ENCODE measurements at regions not wholly inside any gene's neighbourhood (a gene's known extent, or its start where the extent isn't known, plus 50 kb on each side); places are given as distances from the start of the nearest gene placed in this dataset.

DNA sequence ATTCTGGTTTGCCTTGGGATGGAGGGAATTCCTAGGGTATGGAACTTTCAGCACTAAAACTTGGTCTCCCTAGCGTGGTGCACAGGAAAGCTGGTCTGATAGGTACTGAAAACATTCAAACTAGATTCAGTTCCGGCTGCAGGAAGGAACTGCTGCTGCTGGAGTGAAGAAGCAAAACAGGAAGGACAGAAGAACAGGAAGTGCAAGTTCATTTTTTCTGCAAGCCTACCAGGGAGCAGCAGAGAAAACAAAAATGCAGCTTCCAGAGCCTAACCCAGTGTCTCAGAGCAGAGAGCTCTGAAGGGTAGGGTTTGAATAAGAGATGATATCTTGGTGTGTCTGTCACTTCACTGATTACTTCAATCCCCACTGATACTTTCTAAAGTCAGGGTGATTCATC, 165.2 kb downstream of the VRK1 start:
- H3K36me3 ChIP-seq: no peaks in the 10 kb centered on the region
- no peaks in the 10 kb centered on the region for H3K27me3 ChIP-seq
- no peak for DNase-seq
- H3K4me1 ChIP-seq: no peaks in the 10 kb centered on the region
- no peak overlapping the region for H3K27ac ChIP-seq
- no peaks in the 10 kb centered on the region for H3K9me3 ChIP-seq (replicated peaks)
- no peak overlapping the region for H3K4me3 ChIP-seq

DNA sequence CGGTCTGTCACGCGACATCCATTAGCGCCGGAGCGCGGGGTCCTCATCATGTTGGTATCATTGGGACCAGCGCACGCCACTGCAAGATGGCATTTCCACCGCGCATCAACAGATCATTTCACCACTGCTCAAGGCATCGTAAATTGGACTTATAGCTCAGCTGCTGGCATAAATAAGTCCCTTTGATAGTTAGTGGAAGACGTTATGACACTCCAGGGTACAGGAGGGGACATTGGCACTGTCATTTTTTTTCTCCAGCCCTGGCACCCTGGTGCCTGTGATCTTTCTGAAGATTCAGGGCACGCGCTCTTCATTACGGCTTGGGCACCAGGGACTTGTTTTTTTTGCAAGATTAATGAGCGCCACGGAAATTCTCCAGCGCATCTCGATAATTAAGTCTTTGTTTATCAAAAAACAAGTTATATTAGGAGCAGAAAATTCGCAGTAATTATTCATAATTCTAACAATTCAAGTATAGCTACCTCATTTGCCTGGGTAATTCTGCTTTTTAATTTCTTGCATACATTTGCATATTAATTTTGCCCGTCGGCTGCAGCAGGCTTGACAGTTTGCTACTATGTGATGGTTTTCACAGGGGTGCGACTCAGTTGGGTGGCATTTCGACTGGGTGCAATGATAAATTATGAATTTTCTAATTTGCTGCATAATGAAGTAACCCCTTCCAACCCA, 167.7 kb downstream of the VRK1 start:
- no peak overlapping the region for H3K27ac ChIP-seq
- H3K27me3 ChIP-seq: no peaks in the 10 kb centered on the region
- H3K4me3 ChIP-seq: no peak overlapping the region
- no peaks in the 10 kb centered on the region for H3K4me1 ChIP-seq
- no peaks in the 10 kb centered on the region for H3K36me3 ChIP-seq
- H3K9me3 ChIP-seq (replicated peaks): no peaks in the 10 kb centered on the region
- DNase-seq: no peak

DNA sequence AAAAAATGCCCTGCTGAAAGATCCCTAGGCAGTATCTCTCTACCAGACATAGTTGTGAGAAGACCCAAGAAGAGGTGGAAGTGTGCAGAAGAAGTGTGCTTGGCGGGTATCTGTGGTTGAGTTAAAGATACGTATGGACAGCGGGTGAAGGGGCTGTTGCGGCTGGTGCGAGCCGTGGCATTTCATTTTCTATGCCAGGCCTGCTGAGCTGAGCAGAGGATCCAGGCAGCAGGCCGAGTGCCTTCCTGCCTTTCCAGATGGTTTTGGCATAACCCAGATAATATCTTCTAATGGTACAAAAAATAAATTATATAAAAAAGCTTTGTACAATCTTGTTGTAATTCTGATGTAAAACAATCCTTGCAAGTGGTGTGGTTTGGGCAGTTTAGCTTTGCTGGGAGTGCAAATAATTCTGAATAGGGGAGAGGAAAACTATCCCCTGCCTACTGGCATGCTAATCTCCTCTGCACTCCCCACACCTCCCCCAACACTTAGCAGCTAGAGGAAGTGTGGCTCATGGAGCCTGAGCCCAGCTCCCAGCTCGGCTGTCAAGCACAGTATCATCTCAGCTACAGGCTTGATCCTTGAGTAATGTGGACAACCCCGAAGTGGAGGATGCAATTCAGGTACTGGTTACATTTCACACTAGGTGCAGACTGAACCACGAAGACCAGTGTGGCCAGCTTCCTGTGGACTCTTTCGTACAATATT, 168.9 kb downstream of the VRK1 start:
- Histone ChIP-seq H3K4me3 (no peak overlapping the region), H3K27ac (no peak overlapping the region), H3K27me3 (no peaks in the 10 kb centered on the region), H3K9me3 (replicated peaks) (no peaks in the 10 kb centered on the region), H3K4me1 (no peaks in the 10 kb centered on the region), H3K36me3 (no peaks in the 10 kb centered on the region)
- DNase-seq: no peak

DNA sequence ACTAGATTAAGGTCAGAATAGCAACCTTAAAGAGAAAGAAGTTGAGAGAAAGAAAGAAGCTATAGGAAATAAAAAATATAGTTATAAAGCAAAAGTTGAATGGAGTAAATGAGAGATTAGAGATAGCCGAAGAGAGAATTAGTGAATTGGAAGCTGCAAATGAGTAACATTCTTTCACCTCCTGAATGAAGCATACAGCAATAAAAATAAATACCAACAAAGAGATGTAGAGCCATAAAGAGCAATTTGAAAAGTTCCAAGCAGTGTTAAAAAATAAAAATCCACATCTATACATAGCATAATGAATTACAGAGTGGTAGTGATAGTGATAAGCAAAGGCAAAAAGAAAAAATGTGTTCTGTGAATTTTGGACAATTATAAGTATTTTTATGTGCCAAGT, 177.9 kb downstream of the VRK1 start:
- Histone ChIP-seq H3K27me3 (no peaks in the 10 kb centered on the region), H3K27ac (no peak overlapping the region), H3K9me3 (replicated peaks) (peaks cover 5% of the 10 kb centered on the region; the same call in 1 of the 2 replicates), H3K36me3 (no peaks in the 10 kb centered on the region), H3K4me1 (no peaks in the 10 kb centered on the region), H3K4me3 (no peak overlapping the region)
- no peak for DNase-seq

DNA sequence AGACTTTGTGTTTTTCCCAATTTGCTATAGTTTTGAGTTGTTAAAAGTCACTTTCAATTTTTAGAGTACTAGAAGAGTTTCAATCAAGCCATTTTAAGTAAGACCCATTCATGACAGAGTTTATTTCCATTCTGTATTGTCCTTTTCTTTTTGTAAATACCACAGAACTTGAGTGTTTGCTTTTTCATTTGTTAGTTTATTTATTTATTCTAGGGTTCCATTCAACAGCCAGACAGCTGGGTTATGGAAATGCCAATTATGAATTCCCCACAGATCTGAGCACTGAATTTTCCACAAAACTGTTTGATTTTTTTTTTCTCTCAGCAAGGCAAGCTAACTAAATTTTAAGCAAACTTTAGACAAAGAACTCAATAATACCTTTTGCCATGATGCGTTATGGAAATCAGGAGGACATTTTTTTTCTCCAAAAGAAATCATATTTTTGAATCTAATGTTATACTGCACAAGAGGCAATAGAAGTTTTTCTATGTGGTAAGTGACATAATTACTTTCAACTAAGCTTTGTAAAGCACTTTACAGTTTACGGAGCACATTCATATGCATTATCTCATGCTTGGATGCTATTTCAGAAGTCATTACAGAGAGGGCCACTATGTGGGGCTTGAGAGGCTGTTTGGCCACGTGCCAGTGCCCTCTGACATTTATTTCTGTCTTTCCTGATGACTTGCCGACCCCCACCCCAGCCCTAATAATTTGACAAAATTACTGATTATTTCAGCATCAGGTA, 181.5 kb downstream of the VRK1 start:
- DNase-seq: no peak
- no peak overlapping the region for H3K27ac ChIP-seq
- peaks cover 5% of the 10 kb centered on the region; the same call in 1 of the 2 replicates for H3K9me3 ChIP-seq (replicated peaks)
- H3K4me3 ChIP-seq: no peak overlapping the region
- H3K36me3 ChIP-seq: no peaks in the 10 kb centered on the region
- no peaks in the 10 kb centered on the region for H3K27me3 ChIP-seq
- H3K4me1 ChIP-seq: no peaks in the 10 kb centered on the region

DNA sequence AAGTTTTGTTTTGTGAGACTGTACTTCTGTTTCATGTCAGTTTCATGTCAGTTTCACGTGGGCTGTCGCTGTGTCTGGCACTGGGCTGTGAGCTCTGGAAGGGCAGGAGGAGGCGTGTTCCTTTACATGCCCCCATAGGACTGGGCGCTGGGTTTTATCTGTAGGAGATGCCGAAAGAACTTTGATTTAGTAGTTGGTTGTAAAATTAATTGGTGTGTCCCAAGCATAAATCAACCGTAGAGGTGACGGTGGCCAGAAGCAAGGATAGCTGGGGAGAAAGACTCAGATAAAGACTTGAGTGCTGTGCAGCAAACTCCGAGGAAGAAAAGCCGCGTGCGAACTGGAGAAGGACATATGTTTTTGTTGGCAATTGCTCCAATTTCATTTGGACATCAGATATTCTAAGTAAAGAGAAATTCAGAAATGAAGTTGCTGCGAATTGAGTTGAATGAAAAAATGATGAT, 182.5 kb downstream of the VRK1 start:
- Histone ChIP-seq H3K9me3 (replicated peaks) (no peaks in the 10 kb centered on the region; the same call in 1 of the 2 replicates), H3K4me1 (no peaks in the 10 kb centered on the region)

DNA sequence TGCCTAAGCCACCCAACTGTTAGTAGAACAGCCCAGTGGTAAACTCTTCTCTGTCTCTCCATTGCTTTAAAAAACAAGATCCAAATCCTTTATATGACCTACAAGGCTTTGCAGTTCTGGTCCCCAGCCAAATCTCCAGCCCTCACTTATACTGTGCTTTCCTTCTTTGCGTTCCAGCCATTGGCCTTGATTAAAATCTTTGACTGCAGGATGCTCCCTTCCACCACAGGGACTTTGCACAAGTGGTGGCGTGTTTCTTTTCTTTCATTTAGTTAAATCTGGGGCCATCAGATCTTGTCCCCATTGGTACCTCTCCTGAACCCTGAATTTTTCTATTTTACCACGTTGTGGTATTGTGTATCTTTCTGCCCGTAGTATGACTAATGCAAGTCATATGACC, 183.7 kb downstream of the VRK1 start:
- Histone ChIP-seq H3K4me3 (no peak overlapping the region), H3K27me3 (no peaks in the 10 kb centered on the region), H3K4me1 (no peaks in the 10 kb centered on the region), H3K27ac (no peak overlapping the region), H3K36me3 (no peaks in the 10 kb centered on the region), H3K9me3 (replicated peaks) (no peaks in the 10 kb centered on the region)
- DNase-seq: no peak

More for the DNA sequence above, 182.5 kb downstream of the VRK1 start:
- Histone ChIP-seq H3K36me3 (no peaks in the 10 kb centered on the region), H3K27me3 (no peaks in the 10 kb centered on the region), H3K27ac (no peak overlapping the region), H3K4me3 (no peak overlapping the region)
- no peak for DNase-seq

DNA sequence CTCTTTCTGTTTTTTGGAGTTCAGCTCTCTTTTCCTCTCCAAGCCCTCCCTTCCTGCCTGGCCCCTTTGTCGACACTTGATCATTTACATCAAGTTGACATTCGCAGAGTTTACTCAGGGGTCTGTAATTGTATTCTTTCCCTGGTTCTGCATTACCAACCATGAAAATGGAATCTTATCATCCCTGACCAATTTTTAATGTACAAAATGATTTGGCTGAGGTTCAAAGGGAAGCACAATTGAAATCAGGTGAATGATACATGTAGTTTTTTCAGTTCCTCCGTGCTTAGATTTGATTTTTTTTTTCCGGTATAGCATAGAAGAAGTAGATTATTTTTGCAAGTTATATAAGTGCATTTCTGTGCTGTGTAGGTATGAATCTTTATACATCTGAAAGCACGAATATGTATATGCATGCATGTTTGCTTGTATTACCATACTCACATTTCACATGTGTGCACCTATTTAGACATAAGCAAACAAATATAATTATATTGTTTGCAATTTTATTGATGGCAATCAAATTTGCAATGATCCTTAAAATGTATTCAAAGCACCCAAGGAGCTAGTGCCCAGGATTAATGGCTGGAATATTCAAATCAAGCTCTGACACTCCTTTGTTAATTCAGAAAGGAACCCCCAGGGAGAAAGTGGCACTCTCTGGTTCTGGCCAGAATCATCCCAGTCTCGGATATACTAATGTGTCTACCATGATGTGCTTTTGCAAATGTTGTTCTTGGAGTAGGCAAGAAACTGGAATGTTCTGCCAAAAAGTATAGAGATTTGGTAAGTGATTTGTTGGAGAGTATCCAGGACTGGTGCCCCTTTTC, 189.3 kb downstream of the VRK1 start:
- Histone ChIP-seq H3K4me3 (no peak overlapping the region), H3K27ac (no peak overlapping the region), H3K4me1 (no peaks in the 10 kb centered on the region), H3K27me3 (no peaks in the 10 kb centered on the region), H3K9me3 (replicated peaks) (no peaks in the 10 kb centered on the region), H3K36me3 (no peaks in the 10 kb centered on the region)
- no peak for DNase-seq

DNA sequence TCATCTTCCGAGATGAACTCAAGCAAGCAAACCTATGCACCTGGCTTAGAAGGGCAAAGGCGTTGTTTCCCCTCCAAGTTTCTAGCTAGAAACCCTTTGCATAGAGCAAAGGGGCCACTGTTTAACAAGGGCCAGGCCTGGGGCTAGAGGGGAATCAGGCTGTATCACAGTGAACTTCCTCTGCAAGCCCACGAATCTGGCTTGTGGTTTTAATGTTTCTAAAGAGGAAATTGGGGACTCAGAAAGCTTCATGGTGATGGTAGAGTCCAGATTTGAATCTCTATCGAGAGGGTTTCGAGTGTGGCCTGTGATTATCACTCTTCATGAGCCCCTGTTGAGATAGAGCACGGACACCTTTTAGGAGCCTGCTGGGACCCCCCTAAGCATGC, 189.9 kb downstream of the VRK1 start:
- Histone ChIP-seq H3K36me3 (no peaks in the 10 kb centered on the region), H3K4me1 (no peaks in the 10 kb centered on the region), H3K4me3 (no peak overlapping the region), H3K27me3 (no peaks in the 10 kb centered on the region), H3K9me3 (replicated peaks) (no peaks in the 10 kb centered on the region), H3K27ac (no peak overlapping the region)
- DNase-seq: no peak

DNA sequence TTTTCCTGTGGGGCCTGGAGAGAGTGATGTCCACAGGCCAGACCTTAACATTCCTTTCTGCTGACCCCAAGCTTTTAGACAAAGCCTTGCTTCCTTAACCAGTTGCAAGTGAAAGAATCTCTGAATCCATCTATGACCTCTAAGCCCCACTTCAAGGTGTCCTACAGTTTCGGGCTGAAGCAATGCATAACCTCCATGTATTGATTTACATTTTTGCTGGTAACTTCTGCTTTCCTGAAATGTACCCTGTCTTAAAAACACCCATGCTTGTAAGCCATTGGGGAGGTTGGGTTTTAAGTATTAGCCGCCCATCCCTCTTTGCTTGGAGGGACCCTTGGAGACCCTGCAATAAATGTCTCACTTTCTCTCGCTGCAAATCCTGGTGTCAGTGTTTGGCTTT, 190.6 kb downstream of the VRK1 start:
- H3K9me3 ChIP-seq (replicated peaks): no peaks in the 10 kb centered on the region
- no peaks in the 10 kb centered on the region for H3K27me3 ChIP-seq
- no peaks in the 10 kb centered on the region for H3K36me3 ChIP-seq
- H3K4me1 ChIP-seq: no peaks in the 10 kb centered on the region
- H3K27ac ChIP-seq: no peak overlapping the region
- H3K4me3 ChIP-seq: no peak overlapping the region
- no peak for DNase-seq

DNA sequence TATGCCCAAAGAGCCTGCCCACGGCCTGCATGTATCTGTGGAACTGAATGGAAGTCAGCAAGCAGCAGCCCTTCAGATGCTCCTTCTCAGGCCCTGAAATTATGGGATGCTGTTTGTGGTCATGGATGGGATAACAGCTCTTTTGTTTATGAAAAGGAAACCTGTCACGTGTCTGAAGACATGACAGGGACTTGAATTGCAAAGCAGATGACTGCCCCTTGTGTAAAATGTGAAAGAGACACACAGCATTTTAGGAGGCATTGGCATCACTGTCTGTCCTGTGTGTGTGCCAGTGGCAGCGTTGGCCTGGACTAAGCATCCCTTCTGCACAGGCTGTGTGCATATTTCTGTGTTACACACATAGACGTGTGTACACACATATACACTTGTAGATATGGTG, 192.1 kb downstream of the VRK1 start:
- Histone ChIP-seq H3K36me3 (no peaks in the 10 kb centered on the region), H3K4me1 (no peaks in the 10 kb centered on the region), H3K27ac (no peak overlapping the region), H3K4me3 (no peak overlapping the region), H3K27me3 (no peaks in the 10 kb centered on the region), H3K9me3 (replicated peaks) (no peaks in the 10 kb centered on the region)
- no peak for DNase-seq

DNA sequence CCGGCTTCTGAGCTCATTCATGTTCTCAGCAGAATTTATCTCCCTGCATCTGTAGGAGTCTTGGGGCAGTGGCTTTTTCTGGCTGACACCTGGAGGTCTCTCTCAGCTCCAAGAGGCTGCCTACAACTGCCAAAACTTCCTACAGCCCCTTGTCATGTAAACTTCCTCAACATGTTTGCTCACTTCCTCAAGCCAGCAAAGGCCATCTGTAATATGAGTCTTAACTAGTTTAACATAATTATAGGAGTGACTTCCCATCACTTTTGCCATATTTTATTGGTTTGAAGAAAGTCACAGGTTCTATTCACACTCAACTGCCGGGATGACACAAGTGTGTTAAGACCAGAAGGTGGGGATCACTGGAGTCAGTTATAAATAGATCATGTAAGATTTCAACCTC, 194.0 kb downstream of the VRK1 start:
- Histone ChIP-seq H3K4me1 (no peaks in the 10 kb centered on the region), H3K27me3 (no peaks in the 10 kb centered on the region), H3K4me3 (no peak overlapping the region), H3K9me3 (replicated peaks) (no peaks in the 10 kb centered on the region), H3K36me3 (no peaks in the 10 kb centered on the region), H3K27ac (no peak overlapping the region)
- DNase-seq: no peak

DNA sequence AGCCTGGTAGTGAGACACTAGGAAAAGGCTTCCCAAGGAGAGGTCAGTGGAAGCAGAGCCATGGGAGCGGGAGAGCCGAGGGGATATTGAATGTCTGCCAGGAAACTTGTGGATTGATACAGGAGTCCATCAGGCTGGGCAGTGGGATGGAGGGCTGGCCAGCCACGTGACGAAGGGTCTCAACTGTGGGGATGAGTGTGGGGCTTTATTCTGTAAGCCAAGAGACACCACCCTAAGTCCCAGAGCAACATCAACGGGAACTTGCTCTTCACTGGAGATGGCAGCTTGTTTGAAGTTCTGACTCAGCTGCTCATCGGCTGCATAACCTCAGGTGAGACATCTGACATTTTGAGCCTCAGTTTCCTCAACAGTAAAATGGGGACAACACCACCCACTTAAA, 197.8 kb downstream of the VRK1 start:
- Histone ChIP-seq H3K36me3 (no peaks in the 10 kb centered on the region), H3K9me3 (replicated peaks) (no peaks in the 10 kb centered on the region), H3K4me3 (no peak overlapping the region), H3K27ac (no peak overlapping the region), H3K27me3 (no peaks in the 10 kb centered on the region), H3K4me1 (no peaks in the 10 kb centered on the region)
- DNase-seq: no peak

DNA sequence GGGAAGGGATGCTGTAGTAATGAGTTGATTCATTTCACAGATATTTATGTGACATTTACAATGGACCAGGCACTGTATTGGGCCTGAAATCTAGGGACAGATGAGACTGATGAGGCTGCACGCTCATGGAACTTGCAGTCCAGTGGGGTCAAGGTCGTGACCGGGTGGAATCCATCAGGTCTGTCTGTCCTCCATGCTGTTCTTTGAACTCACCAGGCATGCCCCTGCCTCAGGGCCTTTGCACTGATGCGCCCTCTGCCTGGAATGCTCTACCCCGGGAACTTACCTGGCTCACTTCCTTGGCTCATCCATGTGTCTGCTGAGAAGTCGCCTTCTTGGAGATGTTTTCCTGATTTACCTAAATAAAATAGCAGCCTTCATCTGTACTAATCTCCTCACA, 200.1 kb downstream of the VRK1 start:
- H3K27ac ChIP-seq: no peak overlapping the region
- no peaks in the 10 kb centered on the region for H3K36me3 ChIP-seq
- H3K4me3 ChIP-seq: no peak overlapping the region
- no peaks in the 10 kb centered on the region for H3K4me1 ChIP-seq
- DNase-seq: no peak
- no peaks in the 10 kb centered on the region for H3K27me3 ChIP-seq
- no peaks in the 10 kb centered on the region for H3K9me3 ChIP-seq (replicated peaks)

DNA sequence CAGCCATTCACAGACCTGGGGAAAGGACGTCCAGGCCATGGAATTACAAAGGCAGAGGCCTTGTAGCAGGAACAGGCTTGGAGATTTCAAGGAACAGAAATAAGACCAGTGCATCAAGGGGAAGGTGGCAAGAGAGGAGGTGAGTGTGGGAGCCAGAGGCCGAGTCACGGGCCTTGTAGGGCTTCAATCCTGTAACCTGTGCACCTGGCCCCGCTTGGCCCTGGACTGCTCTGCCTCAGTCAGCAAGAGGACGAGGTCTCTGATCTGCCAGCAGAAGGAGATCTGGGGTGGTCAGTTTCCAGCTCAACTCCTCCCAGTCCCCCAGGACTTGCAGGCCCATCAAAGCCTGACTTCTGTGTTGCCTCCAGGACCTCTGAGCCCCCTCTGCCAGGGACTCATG, 200.8 kb downstream of the VRK1 start:
- Histone ChIP-seq H3K4me3 (no peak overlapping the region), H3K36me3 (no peaks in the 10 kb centered on the region), H3K9me3 (replicated peaks) (no peaks in the 10 kb centered on the region), H3K27ac (no peak overlapping the region), H3K4me1 (no peaks in the 10 kb centered on the region), H3K27me3 (no peaks in the 10 kb centered on the region)
- no peak for DNase-seq
